GM18909 (cell line): ENCODE measurements at regions not wholly inside any gene's neighbourhood (a gene's known extent, or its start where the extent isn't known, plus 50 kb on each side); places are given as distances from the start of the nearest gene placed in this dataset.
"Not testable (repeated sequence)": the region's sequence is repeated elsewhere in the genome, so short reads cannot be mapped to it uniquely, and the experiment has no call there.

ENCODE experiments used
- ATAC-seq: cut with Tn5 transposase; IDR thresholded peaks from one replicate; pipeline ENCODE4 v1.9.1; 2021; ENCODE audit warnings: mild to moderate bottlenecking; ENCODE audit not compliant: unreplicated experiment, poor library complexity

- peak; percentile 65 for ATAC-seq
Measured at GRCh38 chr5:36739751-36740221, 133.4 kb downstream of the SLC1A3 start.

- ATAC-seq = no peak
Measured at GRCh38 chr5:36740259-36740898, 134.0 kb downstream of the SLC1A3 start.

GRCh38 chr5:36741128-36741527 is 134.7 kb downstream of the SLC1A3 start:
- no peak for ATAC-seq

- ATAC-seq = peak; percentile 12
Measured at GRCh38 chr5:36743891-36744772, 132.4 kb upstream of the NIPBL start.

GRCh38 chr5:36744773-36745589 is 131.6 kb upstream of the NIPBL start:
- ATAC-seq = peak; percentile 85

- not testable (repeated sequence) for ATAC-seq
Measured at GRCh38 chr5:36747794-36748193, 128.8 kb upstream of the NIPBL start.

- ATAC-seq = no peak
Measured at GRCh38 chr5:36751886-36752285, 124.7 kb upstream of the NIPBL start.

GRCh38 chr5:36755342-36755741 is 121.2 kb upstream of the NIPBL start:
- no peak for ATAC-seq

GRCh38 chr5:36755920-36756488 is 120.6 kb upstream of the NIPBL start:
- ATAC-seq = no peak

- no peak for ATAC-seq
Measured at GRCh38 chr5:36756848-36757247, 119.7 kb upstream of the NIPBL start.

GRCh38 chr5:36759117-36759516 is 117.5 kb upstream of the NIPBL start:
- ATAC-seq = no peak

GRCh38 chr5:36763454-36763853 is 113.1 kb upstream of the NIPBL start:
- ATAC-seq = no peak

GRCh38 chr5:36765876-36766275 is 110.7 kb upstream of the NIPBL start:
- ATAC-seq = no peak

GRCh38 chr5:36766981-36767380 is 109.6 kb upstream of the NIPBL start:
- no peak for ATAC-seq

- no peak for ATAC-seq
Measured at GRCh38 chr5:36768450-36768849, 108.1 kb upstream of the NIPBL start.

- no peak for ATAC-seq
Measured at GRCh38 chr5:36769129-36769770, 107.3 kb upstream of the NIPBL start.

GRCh38 chr5:36770125-36770524 is 106.4 kb upstream of the NIPBL start:
- ATAC-seq = no peak

GRCh38 chr5:36772276-36773140 is 104.1 kb upstream of the NIPBL start:
- ATAC-seq = no peak
